HG03196 (cell line): ENCODE measurements at regions not wholly inside any gene's neighbourhood (a gene's known extent, or its start where the extent isn't known, plus 50 kb on each side); places are given as distances from the start of the nearest gene placed in this dataset.
"Not testable (repeated sequence)": the region's sequence is repeated elsewhere in the genome, so short reads cannot be mapped to it uniquely, and the experiment has no call there.

Source experiments
- ATAC-seq: cut with Tn5 transposase; IDR thresholded peaks from one replicate; pipeline ENCODE4 v1.9.1; 2021; ENCODE audit not compliant: unreplicated experiment

DNA sequence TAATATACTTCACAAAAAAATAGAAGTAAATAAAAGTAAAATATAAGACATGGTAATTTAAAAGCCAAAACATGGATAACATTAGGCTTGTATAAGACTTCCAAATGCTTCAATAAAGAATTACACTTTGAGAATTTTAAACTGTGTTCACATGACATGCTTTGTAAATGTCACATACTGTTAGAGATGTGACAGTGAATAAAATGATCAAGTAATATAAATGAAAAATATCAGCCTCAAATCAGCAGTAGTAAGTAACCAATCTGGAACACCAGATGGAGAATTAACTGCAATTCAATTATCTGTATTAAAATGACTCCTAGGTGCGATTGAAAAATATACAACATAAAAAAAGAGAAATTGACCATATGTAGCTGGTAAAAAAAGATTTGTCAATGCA, 1260.8 kb downstream of the BRINP3 start:
- no peak for ATAC-seq

DNA sequence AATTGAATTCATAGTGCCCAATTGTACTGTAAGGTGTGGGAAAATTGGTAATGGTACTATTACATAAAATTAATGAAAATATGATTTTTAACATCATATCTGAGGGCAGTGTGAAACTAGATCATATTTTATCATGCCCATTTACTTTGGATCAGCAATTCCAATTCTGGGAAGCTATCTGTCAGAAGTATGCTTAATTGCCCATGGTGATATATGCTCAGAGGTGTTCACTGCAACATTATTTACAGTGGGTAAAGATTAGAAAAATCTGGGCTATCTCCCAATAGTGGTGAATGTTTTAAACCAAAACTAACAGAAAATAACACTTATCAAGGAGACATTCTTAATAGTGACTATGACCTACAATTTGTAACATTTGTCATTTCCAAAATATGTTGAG, 1260.0 kb downstream of the BRINP3 start:
- ATAC-seq, result no peak

DNA sequence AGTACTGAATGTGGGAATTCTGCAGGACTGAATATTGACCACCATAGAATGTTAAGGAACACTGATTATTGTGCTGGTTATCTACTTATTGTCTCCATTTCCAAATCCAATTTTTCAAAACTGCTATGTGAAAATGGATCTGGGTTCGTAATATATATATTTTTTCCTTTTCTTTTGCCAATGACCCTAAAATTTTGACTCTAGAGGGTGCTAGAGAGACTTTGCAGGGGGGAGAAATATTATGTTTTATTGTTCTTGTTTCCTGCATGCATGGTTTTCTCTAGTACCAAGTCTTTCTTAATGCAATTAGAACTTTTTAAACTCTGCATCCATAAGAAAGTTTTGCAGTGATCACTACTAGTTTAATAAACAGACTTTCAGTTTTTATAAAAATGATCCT, 1256.9 kb downstream of the BRINP3 start:
- ATAC-seq, result no peak

DNA sequence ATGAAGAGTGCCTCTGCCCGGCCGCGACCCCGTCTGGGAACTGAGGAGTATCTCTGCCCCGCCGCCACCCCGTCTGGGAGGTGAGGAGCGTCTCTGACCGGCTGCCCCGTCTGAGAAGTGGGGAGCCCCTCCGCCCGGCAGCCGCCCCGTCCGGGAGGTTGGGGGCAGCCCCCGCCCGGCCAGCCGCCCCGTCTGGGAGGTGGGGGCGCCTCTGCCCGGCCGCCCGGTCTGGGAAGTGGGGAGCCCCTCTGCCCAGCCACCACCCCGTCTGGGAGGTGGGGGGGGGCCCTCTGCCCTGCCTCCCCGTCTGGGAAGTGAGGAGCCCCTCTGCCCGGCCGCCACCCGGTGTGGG, 1251.9 kb downstream of the BRINP3 start:
- ATAC-seq, result not testable (repeated sequence)

DNA sequence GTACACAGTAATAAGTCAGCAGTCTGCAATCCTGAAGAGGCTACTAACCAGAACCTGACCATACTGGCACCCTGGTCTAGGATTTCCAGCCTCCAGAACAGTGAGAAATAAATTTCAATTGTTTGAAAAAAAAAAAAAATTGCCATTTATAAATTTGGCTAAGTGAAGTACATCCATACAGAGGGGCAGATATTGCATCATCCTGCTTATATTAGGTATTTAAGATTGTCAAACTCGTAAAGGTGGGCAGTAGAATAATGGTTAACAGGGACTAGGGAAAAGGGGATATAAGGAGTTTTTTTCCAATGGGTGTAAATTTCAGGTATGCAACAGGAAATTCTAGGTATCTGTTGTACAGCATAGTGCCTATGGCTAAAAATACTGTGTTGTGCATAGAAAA, 1250.9 kb downstream of the BRINP3 start:
- no peak for ATAC-seq

DNA sequence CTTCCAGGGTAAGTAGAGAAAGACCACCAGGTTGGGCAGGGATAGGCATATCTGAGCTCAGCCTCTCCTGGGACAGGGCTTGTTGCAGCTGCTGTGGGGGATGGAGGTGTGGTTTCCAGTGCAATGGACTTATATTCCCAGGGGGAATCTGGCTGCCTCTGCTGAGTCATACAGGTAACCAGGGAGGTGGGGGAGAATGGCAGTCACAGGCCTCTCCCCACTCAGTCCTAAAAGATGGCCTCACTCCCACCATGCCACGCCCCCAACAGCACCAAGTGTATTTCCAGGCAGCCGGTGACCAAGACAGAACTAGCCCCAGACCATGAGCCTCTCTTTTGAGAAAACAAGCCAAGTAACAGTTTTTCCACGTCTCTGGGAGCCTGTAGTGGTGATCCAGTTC, 1240.7 kb downstream of the BRINP3 start:
- no peak for ATAC-seq

DNA sequence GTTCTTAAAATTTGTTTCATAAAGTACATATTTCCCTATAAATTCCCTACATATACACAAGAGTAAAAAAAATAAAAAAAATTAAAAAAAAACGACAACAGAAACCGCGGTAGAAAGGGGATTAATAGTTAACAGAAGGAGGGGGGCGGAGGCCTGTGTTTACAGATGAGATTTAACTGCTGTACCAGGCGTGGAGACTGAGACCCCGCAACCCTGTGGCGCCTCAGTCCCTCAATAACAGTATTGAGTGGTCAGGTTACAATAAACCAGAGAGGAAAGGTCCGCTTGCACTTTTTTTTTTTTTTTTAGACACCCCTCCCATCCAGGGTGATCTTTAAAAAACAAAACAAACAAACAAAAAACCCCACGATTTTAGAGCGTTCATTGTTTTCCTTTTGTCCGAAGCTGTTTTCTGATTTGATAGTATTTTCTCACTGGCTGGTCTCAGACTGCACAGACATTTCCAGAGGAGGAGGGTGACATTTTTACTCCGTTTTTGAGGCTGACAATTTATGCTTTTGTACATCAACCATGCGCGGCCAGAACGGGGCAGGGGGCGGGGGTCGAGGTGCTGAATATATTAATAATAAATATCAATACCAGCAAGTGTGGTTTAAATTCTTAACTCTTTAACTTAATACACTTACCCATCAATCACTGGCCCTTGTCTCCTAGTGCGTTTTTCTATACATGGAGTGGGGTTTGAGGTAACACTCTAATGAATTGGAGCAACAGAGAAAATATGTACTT, 1223.9 kb downstream of the BRINP3 start:
- no peak for ATAC-seq

DNA sequence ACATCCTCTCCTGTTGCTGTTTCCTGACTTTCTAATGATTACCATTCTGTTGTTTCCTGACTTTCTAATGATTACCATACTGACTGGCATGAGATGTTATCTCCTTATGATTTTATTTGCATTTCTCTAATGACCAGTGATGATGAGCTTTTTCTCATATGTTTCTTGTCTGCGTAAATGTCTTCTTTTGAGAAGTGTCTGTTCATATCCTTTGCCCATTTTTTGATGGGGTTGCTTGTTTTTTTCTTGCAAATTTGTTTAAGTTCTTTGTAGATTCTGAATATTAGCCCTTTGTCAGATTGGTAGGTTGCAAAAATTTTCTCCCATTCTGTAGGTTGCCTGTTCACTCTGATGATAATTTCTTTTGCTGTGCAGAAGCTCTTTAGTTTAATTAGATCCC, 1216.5 kb downstream of the BRINP3 start:
- ATAC-seq, result not testable (repeated sequence)

DNA sequence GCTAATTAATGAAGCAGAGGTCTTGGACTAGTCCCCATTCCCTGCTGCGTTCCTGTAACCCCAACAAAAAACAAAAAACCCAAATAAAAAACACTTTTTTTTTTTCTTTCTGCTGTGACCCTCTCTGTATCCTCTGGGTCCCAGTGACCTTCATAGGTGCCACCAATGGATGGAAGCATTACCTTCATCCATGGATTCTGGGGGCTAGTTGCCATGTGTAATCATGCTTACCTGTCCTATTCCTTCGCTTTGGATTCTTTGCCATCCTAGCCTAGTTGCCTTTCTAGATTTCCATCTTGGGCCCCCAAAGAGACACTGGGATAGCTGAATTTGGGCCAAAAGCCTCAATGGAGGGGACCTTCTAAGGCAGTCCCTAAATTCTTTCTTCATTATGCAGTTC, 1208.7 kb downstream of the BRINP3 start:
- ATAC-seq, result no peak

DNA sequence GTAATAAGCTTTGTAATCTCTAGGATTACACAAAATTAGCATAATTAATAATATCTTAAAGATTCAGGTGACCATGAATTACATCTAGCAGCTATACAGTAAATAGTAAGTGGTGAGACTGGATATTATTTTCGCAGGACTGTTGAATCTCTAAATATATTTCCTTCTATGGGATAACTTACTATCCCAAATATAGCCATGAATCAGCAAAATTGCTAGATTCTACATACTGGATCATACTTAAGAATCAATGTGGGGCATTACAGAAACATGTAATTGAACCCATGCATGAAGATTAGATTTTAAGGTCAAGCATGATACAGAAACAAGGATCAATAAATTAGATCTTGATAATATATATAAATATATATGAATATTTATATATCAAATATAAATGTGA, 1203.4 kb downstream of the BRINP3 start:
- no peak for ATAC-seq

DNA sequence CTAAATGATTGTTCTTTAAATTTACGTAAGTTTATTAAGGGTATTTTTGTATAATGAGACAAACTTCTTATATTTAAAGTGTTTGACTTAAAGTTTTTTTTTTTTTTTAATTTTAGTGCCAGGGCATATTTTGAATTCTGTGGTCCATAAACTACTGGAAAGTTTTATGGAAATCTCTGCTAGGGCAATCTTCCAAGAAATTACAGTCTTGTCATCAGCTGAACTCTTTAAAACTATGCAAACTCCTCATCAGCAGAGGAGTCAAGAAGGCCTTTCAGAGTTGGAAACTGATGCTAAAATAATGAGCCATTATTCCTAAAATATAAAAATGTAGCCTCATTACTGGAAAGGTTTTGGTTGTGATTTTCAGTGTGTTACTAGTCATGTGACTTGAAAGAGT, 1201.9 kb downstream of the BRINP3 start:
- ATAC-seq, result no peak

DNA sequence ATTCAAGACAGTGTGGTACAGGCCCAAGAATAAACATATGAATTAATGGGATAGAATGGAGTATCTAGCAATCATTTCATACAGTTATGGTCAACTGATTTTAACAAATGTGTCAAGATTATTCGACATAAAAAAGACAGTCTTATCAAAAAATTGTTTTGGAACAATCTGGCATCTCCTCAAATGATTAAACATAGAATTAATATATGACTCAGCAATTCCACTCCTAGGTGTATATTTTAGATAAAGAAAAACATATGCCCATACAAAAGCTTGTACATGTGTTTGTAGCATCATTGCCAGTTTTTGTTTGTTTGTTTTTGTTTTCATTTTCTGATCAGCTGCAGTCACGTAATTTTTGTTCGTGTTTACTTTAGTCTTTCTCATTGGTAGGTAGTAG, 1188.3 kb downstream of the BRINP3 start:
- ATAC-seq, result no peak

DNA sequence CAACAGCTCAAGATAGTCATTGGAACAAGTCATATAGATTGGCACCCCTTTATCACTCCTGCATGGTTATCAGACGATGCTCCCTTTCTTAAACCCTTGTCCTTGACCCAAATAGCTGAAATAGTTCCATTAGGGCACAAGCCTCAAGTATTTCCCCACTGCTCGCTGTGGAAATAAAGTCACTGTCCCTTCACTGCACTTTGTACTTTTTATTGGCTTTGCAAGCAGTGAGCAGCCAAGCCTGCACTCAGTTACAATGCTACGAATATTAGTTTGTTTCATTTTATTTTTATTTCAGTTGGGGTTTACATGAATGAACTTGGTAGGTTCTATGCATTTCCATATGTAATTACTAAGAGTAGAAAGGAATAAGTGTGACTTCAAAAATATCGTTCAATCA, 1176.4 kb downstream of the BRINP3 start:
- ATAC-seq, result no peak

DNA sequence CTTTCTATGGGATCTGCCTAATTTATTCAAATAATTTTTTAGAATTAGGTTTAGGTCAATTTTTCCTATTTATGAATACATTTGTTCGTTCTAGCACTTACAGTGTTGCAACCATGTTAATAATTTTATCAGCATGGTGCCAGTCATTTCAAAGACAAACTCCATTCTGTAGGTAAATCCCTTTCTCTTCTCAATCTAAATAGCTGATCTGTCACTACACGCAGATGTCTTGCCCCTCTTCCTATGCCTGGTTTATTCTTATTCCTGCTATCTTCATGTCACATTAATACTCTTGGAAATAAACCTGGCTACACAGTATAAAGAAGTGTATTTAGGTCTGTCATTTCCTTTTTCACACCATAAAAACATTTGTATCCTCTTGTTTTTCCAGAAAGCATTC, 1172.4 kb downstream of the BRINP3 start:
- no peak for ATAC-seq

DNA sequence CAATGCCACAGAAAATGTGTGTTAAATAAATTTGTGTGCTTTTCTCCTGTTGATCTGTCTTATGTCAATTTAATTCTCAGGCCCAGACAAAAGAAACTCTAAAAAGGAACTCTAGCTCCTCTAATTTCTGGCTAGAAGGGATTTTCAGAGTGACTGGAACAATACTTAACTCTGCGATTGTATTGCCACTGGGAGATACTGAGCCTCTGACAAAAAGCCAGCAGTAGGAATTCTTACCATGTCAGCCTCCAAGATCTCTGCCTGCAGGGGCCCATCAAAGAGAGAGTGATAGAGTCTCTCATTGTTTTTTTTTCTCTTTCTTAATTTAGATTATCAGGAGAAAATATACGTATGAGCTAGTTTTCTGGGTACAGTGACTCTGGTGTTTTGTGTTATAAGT, 1165.7 kb downstream of the BRINP3 start:
- no peak for ATAC-seq

DNA sequence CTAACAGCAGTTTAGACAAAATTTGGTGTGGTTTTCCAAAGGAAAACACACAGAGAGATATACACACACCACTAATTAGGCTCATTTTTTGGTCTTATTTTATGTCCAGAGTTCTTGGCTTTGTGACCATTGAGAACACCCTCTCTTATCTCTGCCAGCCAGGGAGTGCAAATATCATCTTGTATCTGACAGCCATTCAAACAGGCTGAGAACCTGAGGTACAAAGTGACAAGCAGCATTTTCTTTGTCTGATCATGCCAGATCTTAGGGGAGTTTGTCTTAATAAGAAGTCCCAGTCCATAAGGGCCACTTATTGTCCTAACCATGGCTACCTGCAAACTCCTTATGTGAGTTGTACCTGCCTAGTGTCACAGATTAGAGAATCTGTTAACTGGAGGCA, 1165.2 kb downstream of the BRINP3 start:
- no peak for ATAC-seq

DNA sequence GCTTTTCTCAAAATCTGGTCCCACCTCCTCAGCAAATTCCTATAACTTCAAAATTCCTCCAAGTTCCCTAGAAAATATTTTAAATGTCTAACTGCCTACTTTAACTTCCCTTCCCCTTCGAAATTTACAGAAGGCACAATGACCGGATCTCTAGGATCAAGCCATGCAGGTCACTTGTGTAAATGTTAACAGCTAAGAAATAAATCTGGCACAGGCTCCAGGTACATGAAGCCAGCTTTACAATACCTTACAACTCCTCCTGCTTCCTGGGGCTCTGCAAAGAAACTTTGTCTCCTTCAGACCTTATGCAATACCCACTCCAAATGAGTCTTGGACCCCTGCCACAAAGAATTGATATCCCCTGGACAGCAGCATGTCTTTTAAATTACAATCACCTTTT, 1164.2 kb downstream of the BRINP3 start:
- no peak for ATAC-seq

DNA sequence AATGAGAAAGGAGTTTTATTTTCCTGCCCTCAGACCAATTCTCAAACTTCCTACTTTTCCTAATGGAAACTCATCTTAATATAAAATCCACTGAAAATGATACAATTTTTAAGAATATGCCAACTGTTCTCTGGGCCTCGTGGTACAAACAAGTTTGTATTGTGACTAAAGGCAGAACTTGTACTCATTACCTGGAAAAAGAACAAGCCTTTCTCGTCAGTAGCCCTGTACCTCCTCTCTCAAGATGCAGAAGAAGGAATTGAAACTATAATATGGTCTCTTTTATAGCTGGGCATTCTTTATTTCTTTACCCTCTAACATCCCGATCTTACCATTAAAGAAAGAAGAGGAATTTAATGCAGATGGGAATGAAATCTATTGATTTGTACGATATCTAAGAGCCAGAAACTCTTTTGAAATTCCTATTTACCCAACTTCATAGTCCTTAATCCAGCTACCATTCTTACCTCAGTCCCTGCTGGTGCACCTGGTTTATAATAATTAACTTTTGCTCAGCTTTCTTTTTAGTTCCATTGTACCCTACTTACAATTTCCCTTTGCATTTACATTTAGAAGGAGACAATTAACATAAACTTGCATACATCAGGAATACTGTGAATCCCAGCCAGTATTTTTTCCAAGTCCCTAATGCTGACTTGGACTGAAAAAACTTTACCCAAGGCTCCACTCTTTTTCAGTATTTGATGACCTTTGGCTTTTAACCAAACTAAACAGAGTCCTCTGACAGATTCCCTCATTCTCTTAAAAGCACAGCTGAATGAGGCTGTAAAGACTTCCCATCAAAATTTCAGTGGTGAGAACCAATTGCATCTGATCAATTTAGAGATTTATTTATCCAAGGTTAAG, 1162.4 kb downstream of the BRINP3 start:
- no peak for ATAC-seq

DNA sequence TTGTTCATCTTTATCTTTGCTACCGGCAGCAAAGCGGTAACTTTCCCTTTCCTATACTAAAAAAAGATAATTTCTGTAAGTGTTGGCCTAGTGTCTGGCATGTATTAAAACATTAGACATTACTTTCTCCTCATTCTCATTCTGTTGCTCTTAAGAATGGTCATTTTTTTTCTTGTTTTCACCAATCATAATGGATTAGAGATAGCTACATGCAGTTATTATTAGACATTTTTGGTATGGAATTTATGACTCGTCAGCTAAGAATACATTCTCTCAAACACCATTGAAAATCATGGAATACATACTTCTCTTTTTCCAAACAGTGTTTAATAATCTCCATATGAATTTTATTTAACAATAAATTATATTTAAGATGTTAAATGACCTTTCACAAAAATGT, 1154.6 kb downstream of the BRINP3 start:
- no peak for ATAC-seq

DNA sequence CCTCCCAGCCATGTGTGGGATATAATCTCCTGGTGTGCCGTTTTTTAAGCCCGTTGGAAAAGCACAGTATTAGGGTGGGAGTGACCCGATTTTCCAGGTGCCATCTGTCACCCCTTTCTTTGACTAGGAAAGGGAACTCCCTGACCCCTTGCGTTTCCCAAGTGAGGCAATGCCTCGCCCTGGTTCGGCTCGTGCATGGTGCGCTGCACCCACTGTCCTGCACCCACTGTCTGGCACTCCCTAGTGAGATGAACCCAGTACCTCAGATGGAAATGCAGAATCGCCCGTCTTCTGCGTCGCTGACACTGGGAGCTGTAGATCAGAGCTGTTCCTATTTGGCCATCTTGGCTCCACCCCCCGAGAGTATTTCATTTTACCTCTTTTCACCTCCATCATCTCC, 1146.6 kb downstream of the BRINP3 start:
- ATAC-seq, result not testable (repeated sequence)

DNA sequence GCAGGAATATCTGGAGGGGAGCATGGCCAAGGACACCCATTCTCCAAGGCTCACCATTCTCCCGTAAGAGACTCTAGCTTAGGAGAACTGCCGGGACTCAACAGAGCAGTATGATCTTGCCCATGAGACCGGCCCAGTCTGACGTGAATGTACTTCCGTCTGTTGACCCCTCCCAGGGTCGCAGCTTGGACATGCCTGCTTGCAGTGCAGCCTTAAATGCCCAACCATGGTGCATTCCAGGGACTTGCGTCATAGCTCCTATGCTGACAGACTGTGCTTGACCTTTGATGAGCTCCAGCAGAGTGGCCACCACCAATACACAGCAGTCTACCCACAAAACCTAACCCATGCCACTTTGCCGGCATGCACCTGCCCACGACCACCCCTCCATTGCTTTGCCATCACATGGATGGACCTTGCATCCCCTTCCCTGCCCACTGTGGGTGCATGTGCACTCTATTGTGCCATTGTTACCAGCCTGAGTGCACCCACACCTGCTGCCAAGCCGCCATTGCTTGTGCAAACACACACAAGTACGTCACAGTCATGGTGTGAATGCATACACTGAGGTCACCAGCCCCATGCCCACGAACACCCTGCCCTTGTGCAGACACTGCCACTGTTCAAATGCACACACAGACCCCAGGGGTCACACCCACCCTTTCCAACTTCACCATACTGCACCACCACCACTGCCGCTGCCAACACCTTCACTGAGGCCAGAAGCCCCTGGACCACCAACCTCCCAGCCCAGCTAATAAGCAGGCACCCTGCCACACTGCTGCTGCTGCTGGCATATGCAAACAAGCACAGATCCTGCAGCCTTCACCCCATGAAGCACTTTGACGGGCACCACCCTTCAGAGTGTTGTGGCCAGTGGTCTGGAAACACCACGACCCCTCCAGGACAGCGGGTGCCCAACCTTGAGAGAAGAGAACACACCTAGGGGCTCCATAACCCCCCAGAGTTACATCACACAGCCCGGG, 1141.3 kb downstream of the BRINP3 start:
- no peak for ATAC-seq
